Cardiac fibroblast (primary cell): ENCODE measurements at regions not wholly inside any gene's neighbourhood (a gene's known extent, or its start where the extent isn't known, plus 50 kb on each side); places are given as distances from the start of the nearest gene placed in this dataset.
A peak's percentile ranks its signal among the peaks of the same experiment; 100 is the strongest.

ENCODE experiments used
- DNase-seq, 2 donors: peaks; one replicate each; pipeline versions ENCODE4 v3.0.0 to v3.0.0-alpha.2; 2010; ENCODE audit warnings: low read depth in 2 of 2
- H3K4me3 ChIP-seq, 2 donors: replicated peaks in 1 of 2; 1 replicate in 1 of 2; 2 replicates in 1 of 2; pipeline ENCODE4 v1.5.1; 2011; ENCODE audit warnings: low read depth in 2 of 2, low read length in 2 of 2, mild to moderate bottlenecking in 2 of 2, moderate library complexity in 1 of 2
- TF ChIP-seq, protein P1 (sequence below): IDR thresholded peaks from one replicate; pipeline ENCODE4 v1.5.1; 2011; ENCODE audit warnings: low read depth, mild to moderate bottlenecking, low read length, inconsistent platforms

DNA sequence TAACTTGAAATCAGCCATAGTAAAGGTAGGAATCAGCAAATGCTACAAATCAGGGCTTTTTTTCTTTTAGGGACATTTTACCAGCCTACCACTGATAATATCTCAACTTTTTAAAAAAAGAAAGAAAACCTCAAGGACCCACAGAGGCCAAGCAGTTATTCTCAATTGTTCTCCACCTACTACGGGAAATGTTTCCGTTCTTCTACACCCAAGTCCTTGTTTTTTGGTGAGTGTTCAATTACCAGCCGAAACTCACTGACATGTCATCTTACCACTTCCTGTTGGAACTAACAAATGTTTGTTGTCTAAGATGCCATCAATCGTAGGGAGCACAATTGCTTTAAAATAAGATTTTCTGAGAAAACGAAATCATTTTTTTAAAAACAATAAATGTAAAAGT is 50.2 kb upstream of the CDK1 start:
- no peak overlapping the region for H3K4me3 ChIP-seq
- TF ChIP-seq, protein P1, sequence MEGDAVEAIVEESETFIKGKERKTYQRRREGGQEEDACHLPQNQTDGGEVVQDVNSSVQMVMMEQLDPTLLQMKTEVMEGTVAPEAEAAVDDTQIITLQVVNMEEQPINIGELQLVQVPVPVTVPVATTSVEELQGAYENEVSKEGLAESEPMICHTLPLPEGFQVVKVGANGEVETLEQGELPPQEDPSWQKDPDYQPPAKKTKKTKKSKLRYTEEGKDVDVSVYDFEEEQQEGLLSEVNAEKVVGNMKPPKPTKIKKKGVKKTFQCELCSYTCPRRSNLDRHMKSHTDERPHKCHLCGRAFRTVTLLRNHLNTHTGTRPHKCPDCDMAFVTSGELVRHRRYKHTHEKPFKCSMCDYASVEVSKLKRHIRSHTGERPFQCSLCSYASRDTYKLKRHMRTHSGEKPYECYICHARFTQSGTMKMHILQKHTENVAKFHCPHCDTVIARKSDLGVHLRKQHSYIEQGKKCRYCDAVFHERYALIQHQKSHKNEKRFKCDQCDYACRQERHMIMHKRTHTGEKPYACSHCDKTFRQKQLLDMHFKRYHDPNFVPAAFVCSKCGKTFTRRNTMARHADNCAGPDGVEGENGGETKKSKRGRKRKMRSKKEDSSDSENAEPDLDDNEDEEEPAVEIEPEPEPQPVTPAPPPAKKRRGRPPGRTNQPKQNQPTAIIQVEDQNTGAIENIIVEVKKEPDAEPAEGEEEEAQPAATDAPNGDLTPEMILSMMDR: no peak
- no peak for DNase-seq

DNA sequence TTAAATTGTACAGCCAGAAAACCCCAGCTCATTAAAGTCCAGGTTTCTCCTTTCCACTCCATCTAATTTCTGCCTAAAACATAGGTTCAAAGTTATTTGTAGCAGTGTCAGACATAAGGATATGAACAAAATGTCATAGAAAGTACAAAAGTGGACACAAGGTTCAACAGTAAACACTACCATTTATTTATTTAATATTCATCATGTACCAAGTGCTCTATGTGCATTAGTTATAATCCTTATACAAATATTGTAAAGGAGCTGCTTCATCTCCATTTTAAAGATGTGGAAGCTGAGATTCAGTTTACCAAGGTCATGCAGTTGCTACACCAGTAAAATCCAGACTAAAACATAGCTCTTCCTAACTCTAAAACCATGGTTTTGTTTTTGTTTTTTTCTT is 52.0 kb upstream of the CDK1 start:
- TF ChIP-seq, protein P1: no peak
- no peak overlapping the region for H3K4me3 ChIP-seq
- DNase-seq: no peak

DNA sequence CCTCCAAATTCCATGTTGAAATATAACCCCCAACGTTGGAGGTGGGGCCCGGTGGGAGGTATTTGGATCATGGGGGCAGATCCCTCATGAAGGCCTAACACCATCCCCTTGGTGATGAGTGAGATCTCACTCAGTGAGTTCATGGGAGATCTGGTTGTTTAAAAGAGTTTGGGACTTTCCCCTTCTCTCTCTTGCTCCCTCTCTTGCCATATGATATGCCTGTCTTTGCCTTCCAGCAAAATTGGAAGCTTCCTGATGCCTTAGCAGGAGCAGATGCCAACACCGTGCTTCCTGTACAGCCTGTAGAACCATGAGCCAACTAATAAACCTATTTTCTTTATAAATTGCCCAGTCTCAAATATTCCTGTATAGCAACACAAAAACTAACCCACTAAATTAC is 55.7 kb upstream of the CDK1 start:
- no peak for DNase-seq
- no peak overlapping the region for H3K4me3 ChIP-seq
- TF ChIP-seq, protein P1: no peak

DNA sequence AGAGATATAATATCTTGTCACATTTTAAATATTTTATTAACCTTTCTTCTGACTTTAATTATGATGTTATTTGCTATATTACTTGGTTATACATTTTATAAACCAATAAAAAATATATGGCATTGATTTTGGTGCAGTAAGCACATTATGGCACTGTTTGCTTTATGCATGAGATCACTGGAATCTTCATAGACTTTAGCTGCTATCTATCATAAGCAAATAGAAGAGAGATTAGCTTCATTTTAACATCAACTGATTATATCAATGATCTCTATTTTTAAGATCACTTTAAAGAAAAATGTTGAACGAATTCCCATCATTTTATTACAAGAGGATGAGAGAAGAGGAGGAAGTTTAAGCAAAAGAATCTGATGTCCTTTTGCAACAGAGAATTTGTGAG is 58.6 kb upstream of the CDK1 start:
- TF ChIP-seq, protein P1: no peak
- H3K4me3 ChIP-seq: no peak overlapping the region
- no peak for DNase-seq

DNA sequence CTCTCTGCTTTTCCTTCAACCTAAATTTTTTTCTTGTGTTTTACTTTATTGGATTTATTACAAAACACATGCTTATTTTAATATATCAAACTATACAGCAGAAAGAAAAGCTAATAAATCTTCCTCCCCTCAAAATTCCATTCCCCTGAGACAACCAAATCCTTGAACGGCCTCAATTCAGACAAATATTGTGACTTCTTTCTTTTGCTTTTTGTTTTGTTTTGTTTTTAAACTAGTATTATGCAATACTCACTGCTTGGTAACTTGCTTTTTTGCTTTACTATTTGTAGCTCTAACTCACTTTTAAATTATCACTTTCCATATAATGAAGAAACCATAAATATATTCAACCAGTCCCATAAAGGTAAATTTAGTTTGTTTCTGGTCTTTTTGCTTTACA is 59.4 kb upstream of the CDK1 start:
- TF ChIP-seq, protein P1: no peak
- H3K4me3 ChIP-seq: no peak overlapping the region
- peak in 1 of 2 donors; percentile 49 for DNase-seq

DNA sequence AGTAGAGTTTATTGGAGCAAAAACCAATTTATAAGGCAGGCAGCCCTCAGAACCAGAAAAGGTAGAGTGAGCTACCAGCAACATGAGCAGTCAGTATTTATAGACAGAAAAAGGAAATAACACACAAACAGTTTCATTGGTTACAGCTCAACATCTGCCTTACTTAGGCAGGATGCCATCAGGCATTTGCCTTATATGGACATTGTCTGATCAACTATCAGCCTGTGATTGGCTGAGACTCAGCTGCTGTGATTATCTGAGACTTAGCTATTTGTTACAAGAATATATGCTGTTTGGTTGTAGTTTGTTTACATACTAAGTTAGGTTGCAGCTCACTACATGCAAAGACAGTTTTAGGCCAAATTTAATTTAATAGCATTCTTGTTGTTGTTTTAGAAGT is 60.4 kb upstream of the CDK1 start:
- TF ChIP-seq, protein P1: no peak
- peak in 1 of 2 donors; percentile 6 for DNase-seq
- H3K4me3 ChIP-seq: no peak overlapping the region

DNA sequence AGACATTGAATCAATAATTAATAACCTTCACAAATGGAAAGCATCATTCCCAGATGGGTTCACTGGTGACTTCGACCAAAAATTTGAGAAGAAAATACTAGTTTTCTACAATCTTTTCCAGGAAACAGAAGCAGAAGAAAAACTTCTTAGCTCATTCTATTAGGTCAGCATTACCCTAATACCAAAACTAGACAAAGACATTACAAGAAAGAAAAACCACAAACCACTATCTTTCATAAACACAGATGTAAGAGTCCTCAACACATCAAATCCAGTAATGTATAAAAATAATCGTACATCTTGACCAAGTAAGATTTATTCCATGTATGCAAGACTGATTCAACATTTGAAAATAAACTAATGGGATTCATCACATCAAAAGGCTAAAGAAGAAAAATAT is 64.0 kb upstream of the CDK1 start:
- H3K4me3 ChIP-seq: no peak overlapping the region
- TF ChIP-seq, protein P1: no peak
- DNase-seq: no peak
